OCI-LY3 (cell line): ENCODE measurements at regions not wholly inside any gene's neighbourhood (a gene's known extent, or its start where the extent isn't known, plus 50 kb on each side); places are given as distances from the start of the nearest gene placed in this dataset.

Experiments
- H2AFZ ChIP-seq: fragments of 200-600, 300-600 bp; shearing (Covaris generic); 2 replicates; pipeline ENCODE4 v1.6.0; 2014; ENCODE audit warnings: antibody characterized with exemption, low read depth, low read length
- H3K27ac ChIP-seq: fragments of 200-600, 300-600 bp; sonication (generic); 2 replicates; pipeline ENCODE4 v1.5.1; 2014; ENCODE audit warnings: mild to moderate bottlenecking, low read length, moderate library complexity, mixed read lengths
- H3K27me3 ChIP-seq: fragments of 200-600, 300-600 bp; sonication (generic); 2 replicates; pipeline ENCODE4 v1.6.1; 2014; ENCODE audit warnings: low read depth, low read length, mixed read lengths
- H3K36me3 ChIP-seq: fragments of 200-600, 300-600 bp; sonication (generic); replicated peaks from 2 replicates; pipeline ENCODE3; 2014; ENCODE audit warnings: low read depth, low read length, mixed read lengths
- H3K4me1 ChIP-seq: fragments of 300-600, 200-600 bp; sonication (generic); 2 replicates; pipeline ENCODE4 v1.6.1; 2014; ENCODE audit warnings: low read length, mixed read lengths
- H3K4me2 ChIP-seq: fragments of 200-600, 300-600 bp; sonication (generic); 2 replicates; pipeline ENCODE4 v1.6.1; 2014; ENCODE audit warnings: low read length, mixed read lengths
- H3K4me3 ChIP-seq: fragments of 300-600, 200-600 bp; sonication (generic); 2 replicates; pipeline ENCODE4 v1.5.1; 2014; ENCODE audit warnings: antibody characterized with exemption, mild to moderate bottlenecking, low read length, moderate library complexity
- H3K79me2 ChIP-seq: fragments of 300-600, 200-600 bp; shearing (Covaris generic); 2 replicates; pipeline ENCODE4 v1.6.1; 2014; ENCODE audit warnings: mild to moderate bottlenecking, low read length, mixed read lengths
- H3K9ac ChIP-seq: fragments of 300-600, 200-600 bp; shearing (Covaris generic); 2 replicates; pipeline ENCODE4 v1.6.0; 2014; ENCODE audit warnings: mild to moderate bottlenecking, low read length, moderate library complexity
- H3K9me3 ChIP-seq: fragments of 200-600, 300-600 bp; shearing (Covaris generic); 2 replicates; pipeline ENCODE4 v1.6.1; 2014; ENCODE audit warnings: low read length, mixed read lengths; ENCODE audit not compliant: insufficient read depth
- H4K20me1 ChIP-seq: fragments of 200-600, 300-600 bp; sonication (generic); 2 replicates; pipeline ENCODE4 v1.6.1; 2016; ENCODE audit warnings: low read length, mixed read lengths; ENCODE audit not compliant: insufficient read depth
- CTCF ChIP-seq: fragments of 200-600, 300-600 bp; sonication (generic); IDR thresholded peaks from 2 replicates; pipeline ENCODE4 v1.5.1; 2014; ENCODE audit warnings: antibody characterized with exemption, low read length, low read depth
- EZH2phosphoT487 ChIP-seq: fragments of 200-600 bp; shearing (Covaris generic); IDR thresholded peaks from 2 replicates; pipeline ENCODE4 v1.6.1; 2018; ENCODE audit warnings: antibody characterized with exemption, mixed run types, low read depth

GRCh38 chr10:111515706-111516105 is 438.9 kb downstream of the ADRA2A start:
- Histone ChIP-seq H3K4me1 (no peaks in the 10 kb centered on the region), H3K4me2 (no peak overlapping the region), H3K9ac (no peak overlapping the region), H4K20me1 (no peaks in the 10 kb centered on the region), H3K27ac (no peak overlapping the region), H3K27me3 (no peaks in the 10 kb centered on the region), H3K9me3 (no peaks in the 10 kb centered on the region), H3K79me2 (no peaks in the 10 kb centered on the region), H3K36me3 (no peaks in the 10 kb centered on the region), H2AFZ (no peak overlapping the region), H3K4me3 (no peak overlapping the region)
- TF ChIP-seq EZH2phosphoT487 (no peak), CTCF (no peak)

GRCh38 chr10:111516144-111516543 is 439.3 kb downstream of the ADRA2A start:
- Histone ChIP-seq H3K9ac (no peak overlapping the region), H3K27me3 (no peaks in the 10 kb centered on the region), H3K79me2 (no peaks in the 10 kb centered on the region), H4K20me1 (no peaks in the 10 kb centered on the region), H3K4me3 (no peak overlapping the region), H3K4me2 (no peak overlapping the region), H3K9me3 (no peaks in the 10 kb centered on the region), H3K27ac (no peak overlapping the region), H2AFZ (no peak overlapping the region), H3K4me1 (no peaks in the 10 kb centered on the region), H3K36me3 (no peaks in the 10 kb centered on the region)
- no peak for TF ChIP-seq EZH2phosphoT487
- TF ChIP-seq CTCF = no peak

GRCh38 chr10:111522141-111522540 is 445.3 kb downstream of the ADRA2A start:
- H4K20me1 ChIP-seq = no peaks in the 10 kb centered on the region
- no peak for TF ChIP-seq EZH2phosphoT487
- H3K4me1 ChIP-seq = no peaks in the 10 kb centered on the region
- H3K9ac ChIP-seq = no peak overlapping the region
- no peaks in the 10 kb centered on the region for H3K9me3 ChIP-seq
- H2AFZ ChIP-seq = no peak overlapping the region
- H3K27me3 ChIP-seq = no peaks in the 10 kb centered on the region
- H3K27ac ChIP-seq = no peak overlapping the region
- H3K4me2 ChIP-seq = no peak overlapping the region
- H3K36me3 ChIP-seq = no peaks in the 10 kb centered on the region
- H3K4me3 ChIP-seq = no peak overlapping the region
- no peaks in the 10 kb centered on the region for H3K79me2 ChIP-seq

GRCh38 chr10:111522551-111522950 is 445.7 kb downstream of the ADRA2A start:
- Histone ChIP-seq H3K9ac (no peak overlapping the region), H2AFZ (no peak overlapping the region), H3K36me3 (no peaks in the 10 kb centered on the region)

More at GRCh38 chr10:111522551-111522950, 445.7 kb downstream of the ADRA2A start:
- Histone ChIP-seq H3K79me2 (no peaks in the 10 kb centered on the region), H4K20me1 (no peaks in the 10 kb centered on the region), H3K4me3 (no peak overlapping the region), H3K27ac (no peak overlapping the region), H3K4me2 (no peak overlapping the region), H3K4me1 (no peaks in the 10 kb centered on the region), H3K9me3 (no peaks in the 10 kb centered on the region), H3K27me3 (no peaks in the 10 kb centered on the region)
- TF ChIP-seq CTCF = no peak
- no peak for TF ChIP-seq EZH2phosphoT487
